ENCODE measurements at regions not wholly inside any gene's neighbourhood (a gene's known extent, or its start where the extent isn't known, plus 50 kb on each side); places are given as distances from the start of the nearest gene placed in this dataset.
"Not testable (repeated sequence)": the region's sequence is repeated elsewhere in the genome, so short reads cannot be mapped to it uniquely, and the experiment has no call there.

GRCh38 chr7:109646124-109646523, 1076.5 kb downstream of the DNAJB9 start:
- no peaks in the 10 kb centered on the region for H3K27me3 ChIP-seq (ENCODE audit: insufficient read depth, low read length)
- H2AFZ ChIP-seq (ENCODE audit: low read length, unreplicated experiment), result no peak overlapping the region
- no peak overlapping the region for H3K27ac ChIP-seq (ENCODE audit: low read depth, low read length)
- H3K4me1 ChIP-seq (ENCODE audit: control insufficient read depth, insufficient read depth, low read length, unreplicated experiment), result no peaks in the 10 kb centered on the region
- H3K4me3 ChIP-seq (ENCODE audit: low read depth, low read length), result no peak overlapping the region
- H3K79me2 ChIP-seq (ENCODE audit: control insufficient read depth, insufficient read depth, low read length, unreplicated experiment), result no peaks in the 10 kb centered on the region
- no peaks in the 10 kb centered on the region for H3K36me3 ChIP-seq (ENCODE audit: insufficient read depth, low read length)

DNA sequence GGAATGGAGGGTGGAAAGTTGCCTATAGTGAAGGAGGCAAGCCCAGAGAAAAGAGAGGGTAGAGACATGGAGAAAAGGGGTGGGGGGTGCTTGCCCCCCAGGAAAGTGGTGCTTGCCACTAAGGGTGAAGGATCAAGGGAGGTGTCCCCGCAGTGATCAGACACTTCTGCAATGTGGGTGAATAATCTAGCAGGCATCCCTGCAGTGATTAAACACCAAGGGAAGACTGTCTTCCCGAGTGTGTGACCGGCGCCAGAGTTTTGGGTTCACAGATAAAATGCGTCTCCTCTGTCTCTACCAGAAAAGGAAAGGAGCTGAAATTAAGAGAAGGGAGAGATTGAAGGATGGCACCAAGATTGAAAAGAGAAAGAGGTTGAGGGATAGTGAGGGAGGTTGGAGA, 1076.9 kb downstream of the DNAJB9 start:
- not testable (repeated sequence) for H3K4me3 ChIP-seq (ENCODE audit: low read depth, low read length); H3K27me3 ChIP-seq (ENCODE audit: insufficient read depth, low read length); H3K36me3 ChIP-seq (ENCODE audit: insufficient read depth, low read length); H2AFZ ChIP-seq (ENCODE audit: low read length, unreplicated experiment); H3K4me1 ChIP-seq (ENCODE audit: control insufficient read depth, insufficient read depth, low read length, unreplicated experiment); H3K79me2 ChIP-seq (ENCODE audit: control insufficient read depth, insufficient read depth, low read length, unreplicated experiment); H3K27ac ChIP-seq (ENCODE audit: low read depth, low read length)

DNA sequence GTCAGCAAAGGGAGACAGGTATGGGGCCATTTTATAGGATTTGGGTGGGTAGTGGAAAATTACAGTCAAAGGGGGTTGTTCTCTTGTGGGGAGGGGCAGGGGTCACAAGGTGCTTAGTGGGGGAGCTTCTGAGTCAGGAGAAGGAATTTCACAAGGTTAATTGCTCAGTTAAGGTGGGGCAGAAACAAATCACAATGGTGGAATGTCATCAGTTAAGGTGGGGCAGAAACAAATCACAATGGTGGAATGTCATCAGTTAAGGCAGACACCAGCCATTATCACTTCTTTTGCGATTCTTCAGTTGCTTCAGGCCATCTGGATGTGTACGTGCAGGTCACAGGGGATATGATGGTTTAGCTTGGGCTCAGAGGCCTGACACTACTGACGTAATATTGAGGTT, 1077.6 kb downstream of the DNAJB9 start:
- not testable (repeated sequence) for H3K27ac ChIP-seq (ENCODE audit: low read depth, low read length); H3K4me3 ChIP-seq (ENCODE audit: low read depth, low read length); H3K27me3 ChIP-seq (ENCODE audit: insufficient read depth, low read length); H3K79me2 ChIP-seq (ENCODE audit: control insufficient read depth, insufficient read depth, low read length, unreplicated experiment); H3K4me1 ChIP-seq (ENCODE audit: control insufficient read depth, insufficient read depth, low read length, unreplicated experiment); H2AFZ ChIP-seq (ENCODE audit: low read length, unreplicated experiment); H3K36me3 ChIP-seq (ENCODE audit: insufficient read depth, low read length)

DNA sequence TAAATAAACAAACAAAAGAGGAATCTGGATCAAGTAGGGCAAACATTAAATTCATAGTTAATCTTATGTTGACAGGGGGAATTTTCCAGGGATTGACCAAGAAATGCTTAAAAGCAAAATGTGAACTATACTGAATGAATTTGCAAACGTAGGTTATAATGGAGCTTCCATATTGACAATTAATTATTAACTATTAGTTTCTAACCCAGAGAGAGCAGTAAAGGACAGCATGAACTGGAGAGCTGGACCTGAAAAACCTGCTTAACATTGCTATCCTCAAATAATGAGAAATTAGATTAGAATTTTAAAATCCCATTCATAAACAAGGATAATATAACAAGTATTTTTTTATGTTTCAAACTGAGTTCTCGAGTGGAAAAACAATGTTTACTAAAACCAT, 1089.6 kb downstream of the DNAJB9 start:
- no peaks in the 10 kb centered on the region for H3K79me2 ChIP-seq (ENCODE audit: control insufficient read depth, insufficient read depth, low read length, unreplicated experiment)
- H3K36me3 ChIP-seq (ENCODE audit: insufficient read depth, low read length), result no peaks in the 10 kb centered on the region
- H3K27ac ChIP-seq (ENCODE audit: low read depth, low read length), result no peak overlapping the region
- no peak overlapping the region for H2AFZ ChIP-seq (ENCODE audit: low read length, unreplicated experiment)
- H3K4me3 ChIP-seq (ENCODE audit: low read depth, low read length), result no peak overlapping the region
- H3K27me3 ChIP-seq (ENCODE audit: insufficient read depth, low read length), result no peaks in the 10 kb centered on the region
- H3K4me1 ChIP-seq (ENCODE audit: control insufficient read depth, insufficient read depth, low read length, unreplicated experiment), result no peaks in the 10 kb centered on the region

GRCh38 chr7:109660401-109660800, 1090.7 kb downstream of the DNAJB9 start:
- H3K27me3 ChIP-seq (ENCODE audit: insufficient read depth, low read length), result no peaks in the 10 kb centered on the region
- H2AFZ ChIP-seq (ENCODE audit: low read length, unreplicated experiment), result no peak overlapping the region
- H3K4me1 ChIP-seq (ENCODE audit: control insufficient read depth, insufficient read depth, low read length, unreplicated experiment), result no peaks in the 10 kb centered on the region
- no peak overlapping the region for H3K27ac ChIP-seq (ENCODE audit: low read depth, low read length)
- no peaks in the 10 kb centered on the region for H3K36me3 ChIP-seq (ENCODE audit: insufficient read depth, low read length)
- H3K79me2 ChIP-seq (ENCODE audit: control insufficient read depth, insufficient read depth, low read length, unreplicated experiment), result no peaks in the 10 kb centered on the region
- no peak overlapping the region for H3K4me3 ChIP-seq (ENCODE audit: low read depth, low read length)

- Histone ChIP-seq H3K36me3 (ENCODE audit: insufficient read depth, low read length) (no peaks in the 10 kb centered on the region), H3K4me1 (ENCODE audit: control insufficient read depth, insufficient read depth, low read length, unreplicated experiment) (no peaks in the 10 kb centered on the region), H2AFZ (ENCODE audit: low read length, unreplicated experiment) (no peak overlapping the region), H3K4me3 (ENCODE audit: low read depth, low read length) (no peak overlapping the region), H3K27me3 (ENCODE audit: insufficient read depth, low read length) (no peaks in the 10 kb centered on the region), H3K79me2 (ENCODE audit: control insufficient read depth, insufficient read depth, low read length, unreplicated experiment) (no peaks in the 10 kb centered on the region), H3K27ac (ENCODE audit: low read depth, low read length) (no peak overlapping the region)
These were observed 1094.1 kb downstream of the DNAJB9 start for GRCh38 chr7:109663806-109664205.

DNA sequence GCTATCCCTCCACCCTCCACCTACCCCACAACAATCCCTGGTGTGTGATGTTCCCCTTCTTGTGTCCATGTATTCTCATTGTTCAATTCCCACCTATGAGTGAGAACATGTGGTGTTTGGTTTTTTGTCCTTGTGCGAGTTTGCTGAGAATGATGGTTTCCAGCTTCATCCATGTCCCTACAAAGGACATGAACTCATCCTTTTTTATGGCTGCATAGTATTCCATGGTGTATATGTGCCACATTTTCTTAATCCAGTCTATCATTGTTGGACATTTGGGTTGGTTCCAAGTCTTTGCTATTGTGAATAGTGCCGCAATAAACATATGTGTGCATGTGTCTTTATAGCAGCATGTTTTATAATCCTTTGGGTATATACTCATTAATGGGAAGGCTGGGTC, 1117.6 kb downstream of the DNAJB9 start:
- not testable (repeated sequence) for H3K79me2 ChIP-seq (ENCODE audit: control insufficient read depth, insufficient read depth, low read length, unreplicated experiment); H3K4me3 ChIP-seq (ENCODE audit: low read depth, low read length); H3K4me1 ChIP-seq (ENCODE audit: control insufficient read depth, insufficient read depth, low read length, unreplicated experiment); H2AFZ ChIP-seq (ENCODE audit: low read length, unreplicated experiment); H3K27me3 ChIP-seq (ENCODE audit: insufficient read depth, low read length); H3K36me3 ChIP-seq (ENCODE audit: insufficient read depth, low read length); H3K27ac ChIP-seq (ENCODE audit: low read depth, low read length)

DNA sequence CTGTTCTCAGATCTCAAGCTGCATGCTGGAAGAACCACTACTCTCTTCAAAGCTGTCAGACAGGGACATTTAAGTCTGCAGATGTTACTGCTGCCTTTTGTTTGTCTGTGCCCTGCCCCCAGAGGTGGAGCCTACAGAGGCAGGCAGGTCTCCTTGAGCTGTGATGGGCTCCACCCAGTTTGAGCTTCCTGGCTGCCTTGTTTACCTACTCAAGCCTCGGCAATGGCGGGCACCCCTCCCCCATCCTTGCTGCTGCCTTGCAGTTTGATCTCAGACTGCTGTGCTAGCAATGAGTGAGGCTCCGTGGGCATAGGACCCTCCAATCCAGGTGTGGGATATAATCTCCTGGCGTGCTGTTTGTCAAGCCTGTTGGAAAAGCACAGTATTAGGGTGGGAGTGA, 1122.9 kb downstream of the DNAJB9 start:
- H3K79me2 ChIP-seq (ENCODE audit: control insufficient read depth, insufficient read depth, low read length, unreplicated experiment); H2AFZ ChIP-seq (ENCODE audit: low read length, unreplicated experiment); H3K4me3 ChIP-seq (ENCODE audit: low read depth, low read length); H3K4me1 ChIP-seq (ENCODE audit: control insufficient read depth, insufficient read depth, low read length, unreplicated experiment); H3K27ac ChIP-seq (ENCODE audit: low read depth, low read length); H3K36me3 ChIP-seq (ENCODE audit: insufficient read depth, low read length); H3K27me3 ChIP-seq (ENCODE audit: insufficient read depth, low read length): not testable (repeated sequence)

DNA sequence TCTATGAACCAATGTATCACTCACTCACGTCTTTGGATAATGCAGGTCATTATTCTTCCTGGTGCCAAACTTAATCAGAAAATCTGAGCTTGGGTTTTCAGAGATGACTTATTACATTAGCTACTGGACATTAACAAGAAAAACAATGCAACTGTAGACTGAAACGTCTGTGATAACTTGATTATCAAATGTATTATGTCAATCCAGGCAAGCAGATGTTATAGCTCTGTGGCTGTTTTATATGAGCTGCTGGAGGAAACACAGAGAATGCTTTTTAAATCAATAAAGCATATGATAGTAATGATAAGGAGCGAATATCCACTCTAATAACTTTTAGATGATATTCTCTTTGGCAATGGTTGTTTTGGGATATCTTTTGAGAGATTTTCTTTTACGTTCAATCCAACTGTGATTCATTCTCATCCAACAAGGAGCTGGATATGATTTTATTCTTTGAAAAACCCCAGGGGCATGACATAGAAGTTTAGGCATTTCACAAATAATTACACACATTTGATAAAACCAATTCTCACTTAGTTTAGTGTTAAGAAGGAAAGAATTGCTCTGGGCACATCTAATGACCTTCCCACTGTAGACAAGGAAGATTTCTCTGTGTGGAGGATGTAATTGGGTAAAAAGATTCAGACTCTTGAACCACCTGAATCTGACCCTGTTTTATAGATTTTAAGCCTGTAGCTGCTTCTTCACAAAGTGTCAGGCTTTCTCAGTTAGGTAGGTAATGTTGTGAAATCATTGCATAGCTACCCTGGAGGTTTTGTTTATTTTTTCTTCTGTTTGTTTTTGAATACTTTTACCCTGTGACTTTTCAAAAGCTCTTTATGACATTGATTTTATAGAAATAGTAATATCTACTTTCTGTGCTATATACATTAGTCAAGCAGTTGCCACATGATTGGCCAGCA, 1124.7 kb downstream of the DNAJB9 start:
- H3K27me3 ChIP-seq (ENCODE audit: insufficient read depth, low read length), result no peaks in the 10 kb centered on the region
- no peak overlapping the region for H2AFZ ChIP-seq (ENCODE audit: low read length, unreplicated experiment)
- H3K4me1 ChIP-seq (ENCODE audit: control insufficient read depth, insufficient read depth, low read length, unreplicated experiment), result no peaks in the 10 kb centered on the region
- no peak overlapping the region for H3K4me3 ChIP-seq (ENCODE audit: low read depth, low read length)
- no peaks in the 10 kb centered on the region for H3K36me3 ChIP-seq (ENCODE audit: insufficient read depth, low read length)
- no peak overlapping the region for H3K27ac ChIP-seq (ENCODE audit: low read depth, low read length)
- no peaks in the 10 kb centered on the region for H3K79me2 ChIP-seq (ENCODE audit: control insufficient read depth, insufficient read depth, low read length, unreplicated experiment)

DNA sequence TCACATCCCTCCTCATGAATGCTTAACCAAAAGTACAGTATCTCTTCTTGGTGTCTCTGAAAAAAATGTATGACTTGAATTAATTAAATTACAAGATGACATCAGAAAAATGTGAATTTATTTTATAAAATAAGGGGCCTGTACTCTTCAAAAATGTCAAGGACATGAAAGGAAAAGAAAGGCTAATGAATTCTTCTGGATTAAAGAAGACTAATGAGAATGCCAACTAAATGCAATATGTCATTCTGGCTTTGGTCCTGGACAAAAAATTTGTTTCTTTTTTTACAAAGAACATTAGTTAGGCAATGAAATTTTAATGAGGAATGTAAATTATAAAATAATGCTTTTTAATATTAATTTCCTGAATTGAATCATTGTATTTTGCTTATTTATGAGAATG, 1125.7 kb downstream of the DNAJB9 start:
- no peak overlapping the region for H3K4me3 ChIP-seq (ENCODE audit: low read depth, low read length)
- no peak overlapping the region for H2AFZ ChIP-seq (ENCODE audit: low read length, unreplicated experiment)
- H3K27ac ChIP-seq (ENCODE audit: low read depth, low read length), result no peak overlapping the region
- no peaks in the 10 kb centered on the region for H3K27me3 ChIP-seq (ENCODE audit: insufficient read depth, low read length)
- H3K79me2 ChIP-seq (ENCODE audit: control insufficient read depth, insufficient read depth, low read length, unreplicated experiment), result no peaks in the 10 kb centered on the region
- no peaks in the 10 kb centered on the region for H3K36me3 ChIP-seq (ENCODE audit: insufficient read depth, low read length)
- no peaks in the 10 kb centered on the region for H3K4me1 ChIP-seq (ENCODE audit: control insufficient read depth, insufficient read depth, low read length, unreplicated experiment)

DNA sequence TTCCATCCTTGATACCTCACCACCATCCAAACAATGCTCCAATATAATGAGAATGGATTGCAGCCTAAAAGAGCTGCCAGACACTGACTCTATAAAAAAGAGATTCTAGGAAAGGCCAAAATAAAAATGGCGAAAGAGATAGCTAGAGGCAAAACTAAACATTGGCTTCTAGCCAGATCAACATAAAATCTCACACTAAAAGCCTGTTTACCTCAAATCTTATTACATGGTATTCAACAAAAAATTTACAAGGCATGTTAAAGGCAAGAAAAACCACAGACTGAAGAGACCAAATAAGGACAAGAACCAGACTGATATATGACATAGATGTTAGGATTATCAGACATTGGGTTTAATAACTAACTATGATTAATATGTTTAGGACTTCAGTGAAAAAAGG, 1127.0 kb downstream of the DNAJB9 start:
- no peaks in the 10 kb centered on the region for H3K27me3 ChIP-seq (ENCODE audit: insufficient read depth, low read length)
- no peaks in the 10 kb centered on the region for H3K4me1 ChIP-seq (ENCODE audit: control insufficient read depth, insufficient read depth, low read length, unreplicated experiment)
- H3K27ac ChIP-seq (ENCODE audit: low read depth, low read length), result no peak overlapping the region
- no peak overlapping the region for H3K4me3 ChIP-seq (ENCODE audit: low read depth, low read length)
- no peaks in the 10 kb centered on the region for H3K79me2 ChIP-seq (ENCODE audit: control insufficient read depth, insufficient read depth, low read length, unreplicated experiment)
- H2AFZ ChIP-seq (ENCODE audit: low read length, unreplicated experiment), result no peak overlapping the region
- H3K36me3 ChIP-seq (ENCODE audit: insufficient read depth, low read length), result no peaks in the 10 kb centered on the region

Measured in ACC112 (cell line).